Stimulated activated CD4-positive, alpha-beta T cell treated with anti-CD3 and anti-CD28 coated beads, Interleukin-1b, Interleukin-23, amount 100 ng/mL, for 48 hours (primary cell): ENCODE measurements at regions not wholly inside any gene's neighbourhood (a gene's known extent, or its start where the extent isn't known, plus 50 kb on each side); places are given as distances from the start of the nearest gene placed in this dataset.
"Not testable (repeated sequence)": the region's sequence is repeated elsewhere in the genome, so short reads cannot be mapped to it uniquely, and the experiment has no call there.

Experiments used
- DNase-seq: peaks from one replicate; pipeline ENCODE4 v3.0.0-alpha.2; 2020

GRCh38 chr16:26511463-26511862 lies 555.3 kb upstream of the C16orf82 start:
- no peak for DNase-seq

- no peak for DNase-seq
Observed at GRCh38 chr16:26521626-26522025, 545.1 kb upstream of the C16orf82 start.

- DNase-seq = no peak
Observed at GRCh38 chr16:26524281-26524680, 542.4 kb upstream of the C16orf82 start.

- no peak for DNase-seq
Observed at GRCh38 chr16:26524846-26525245, 541.9 kb upstream of the C16orf82 start.

GRCh38 chr16:26525856-26526255 lies 540.9 kb upstream of the C16orf82 start:
- no peak for DNase-seq

- DNase-seq = no peak
Observed at GRCh38 chr16:26526633-26527032, 540.1 kb upstream of the C16orf82 start.

- DNase-seq = no peak
Observed at GRCh38 chr16:26530584-26531289, 536.0 kb upstream of the C16orf82 start.

GRCh38 chr16:26531290-26531730 lies 535.4 kb upstream of the C16orf82 start:
- DNase-seq = no peak

GRCh38 chr16:26532456-26532855 lies 534.3 kb upstream of the C16orf82 start:
- DNase-seq = no peak

- DNase-seq = no peak
Observed at GRCh38 chr16:26542198-26542597, 524.5 kb upstream of the C16orf82 start.

- no peak for DNase-seq
Observed at GRCh38 chr16:26546573-26546972, 520.2 kb upstream of the C16orf82 start.

- DNase-seq = no peak
Observed at GRCh38 chr16:26547681-26548080, 519.0 kb upstream of the C16orf82 start.

- DNase-seq = no peak
Observed at GRCh38 chr16:26550111-26550610, 516.6 kb upstream of the C16orf82 start.

- DNase-seq = no peak
Observed at GRCh38 chr16:26554030-26554429, 512.7 kb upstream of the C16orf82 start.

- no peak for DNase-seq
Observed at GRCh38 chr16:26561303-26561702, 505.4 kb upstream of the C16orf82 start.

- DNase-seq = no peak
Observed at GRCh38 chr16:26563018-26563417, 503.7 kb upstream of the C16orf82 start.

- DNase-seq = no peak
Observed at GRCh38 chr16:26567356-26567755, 499.4 kb upstream of the C16orf82 start.

- peak; percentile 4 for DNase-seq
Observed at GRCh38 chr16:26569793-26570192, 496.9 kb upstream of the C16orf82 start.

GRCh38 chr16:26578748-26579147 lies 488.0 kb upstream of the C16orf82 start:
- DNase-seq = no peak

GRCh38 chr16:26583803-26584202 lies 482.9 kb upstream of the C16orf82 start:
- no peak for DNase-seq

GRCh38 chr16:26593700-26594099 lies 473.0 kb upstream of the C16orf82 start:
- no peak for DNase-seq

GRCh38 chr16:26594666-26595065 lies 472.1 kb upstream of the C16orf82 start:
- no peak for DNase-seq

GRCh38 chr16:26595199-26595598 lies 471.5 kb upstream of the C16orf82 start:
- no peak for DNase-seq

GRCh38 chr16:26596033-26596432 lies 470.7 kb upstream of the C16orf82 start:
- DNase-seq = not testable (repeated sequence)

- peak; percentile 85 for DNase-seq
Observed at GRCh38 chr16:26598061-26598460, 468.7 kb upstream of the C16orf82 start.
